ENCODE measurements at regions not wholly inside any gene's neighbourhood (a gene's known extent, or its start where the extent isn't known, plus 50 kb on each side); places are given as distances from the start of the nearest gene placed in this dataset.
"Not testable (repeated sequence)": the region's sequence is repeated elsewhere in the genome, so short reads cannot be mapped to it uniquely, and the experiment has no call there.

GRCh38 chr7:136103545-136104268, 126.5 kb upstream of the MTPN start:
- no peak for TF ChIP-seq CTCF (IDR thresholded peaks at IDR 0.05; ENCODE audit: low read depth, low read length, missing control alignments)
- DNase-seq (ENCODE audit: low read depth), result no peak
- no peak overlapping the region for H3K4me3 ChIP-seq (ENCODE audit: low read depth, low read length)

GRCh38 chr7:136102881-136103280, 125.7 kb upstream of the MTPN start:
- no peak for TF ChIP-seq CTCF (IDR thresholded peaks at IDR 0.05; ENCODE audit: low read depth, low read length, missing control alignments)
- DNase-seq (ENCODE audit: low read depth), result no peak
- H3K4me3 ChIP-seq (ENCODE audit: low read depth, low read length), result no peak overlapping the region

- DNase-seq (ENCODE audit: low read depth), result not testable (repeated sequence)
Observed at GRCh38 chr7:136092714-136093113, 115.6 kb upstream of the MTPN start.

GRCh38 chr7:136087881-136088280, 110.7 kb upstream of the MTPN start:
- no peak overlapping the region for H3K4me3 ChIP-seq (ENCODE audit: low read depth, low read length)
- no peak for DNase-seq (ENCODE audit: low read depth)
- TF ChIP-seq CTCF (IDR thresholded peaks at IDR 0.05; ENCODE audit: low read depth, low read length, missing control alignments), result no peak

More at GRCh38 chr7:136092714-136093113, 115.6 kb upstream of the MTPN start:
- not testable (repeated sequence) for H3K4me3 ChIP-seq (ENCODE audit: low read depth, low read length)

- peak; percentile 33 for DNase-seq (ENCODE audit: low read depth)
- H3K4me3 ChIP-seq (ENCODE audit: low read depth, low read length), result no peak overlapping the region
- TF ChIP-seq CTCF (IDR thresholded peaks at IDR 0.05; ENCODE audit: low read depth, low read length, missing control alignments), result no peak
Observed at GRCh38 chr7:136086712-136087111, 109.6 kb upstream of the MTPN start.

GRCh38 chr7:136079934-136080333, 102.8 kb upstream of the MTPN start:
- no peak for DNase-seq (ENCODE audit: low read depth)
- TF ChIP-seq CTCF (IDR thresholded peaks at IDR 0.05; ENCODE audit: low read depth, low read length, missing control alignments), result no peak
- no peak overlapping the region for H3K4me3 ChIP-seq (ENCODE audit: low read depth, low read length)

- no peak for TF ChIP-seq CTCF (IDR thresholded peaks at IDR 0.05; ENCODE audit: low read depth, low read length, missing control alignments)
- no peak overlapping the region for H3K4me3 ChIP-seq (ENCODE audit: low read depth, low read length)
- DNase-seq (ENCODE audit: low read depth), result no peak
Observed at GRCh38 chr7:136079478-136079892, 102.3 kb upstream of the MTPN start.

Measured in GM12864 (cell line).